ENCODE measurements at regions not wholly inside any gene's neighbourhood (a gene's known extent, or its start where the extent isn't known, plus 50 kb on each side); places are given as distances from the start of the nearest gene placed in this dataset.

DNA sequence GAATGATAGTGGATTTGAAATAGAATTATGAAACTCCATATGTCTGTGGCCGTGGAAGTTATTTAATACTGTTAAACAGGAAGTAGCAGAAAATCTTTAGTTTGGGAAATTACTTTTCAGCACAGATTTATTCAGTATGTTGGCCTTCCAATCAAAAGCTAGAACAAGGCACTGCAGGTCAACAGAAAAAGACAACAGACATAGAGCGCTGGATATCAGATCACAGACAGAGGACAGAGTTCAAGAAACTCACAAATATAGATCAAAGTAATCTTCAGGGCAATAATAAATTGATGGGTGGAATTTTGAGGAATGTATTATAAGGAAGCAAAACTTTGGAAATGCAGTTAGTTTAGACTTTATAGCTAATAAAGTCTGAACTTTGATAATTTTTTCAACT, 159.5 kb upstream of the TMCO5A start:
- no peak overlapping the region for H3K4me3 ChIP-seq (ENCODE audit: low read depth, poor library complexity, severe bottlenecking)
- WGBS, 2 donors: 68 to 74% methylated on average over 2 of the region's 2 CpGs
- DNase-seq (ENCODE audit: low spot score in 2 of 2): no peak
- TF ChIP-seq POLR2A (IDR thresholded peaks at IDR 0.05) (no peak), CTCF (IDR thresholded peaks at IDR 0.05) (no peak)
- intact Hi-C loops (cut with DNase I; ENCODE audit: low total_unique reads): no loop called here

DNA sequence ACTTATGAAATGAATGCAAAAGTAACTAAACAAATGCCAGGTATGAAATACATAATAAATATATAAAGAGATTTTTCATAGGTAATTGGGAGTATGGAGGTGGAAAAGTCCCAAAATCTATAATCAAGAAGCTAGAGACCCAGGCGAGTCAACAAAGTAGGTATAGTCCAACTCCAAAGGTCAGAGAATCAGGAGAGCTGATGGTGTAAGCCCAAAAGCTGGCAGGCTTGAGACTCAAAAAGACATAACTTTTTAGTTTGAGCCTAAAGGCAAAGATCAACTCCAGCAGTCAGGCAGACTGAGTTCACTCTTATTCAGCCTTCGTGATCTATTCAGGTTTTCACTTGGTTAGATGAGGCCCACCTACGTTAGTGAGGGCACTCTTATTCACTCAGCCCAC, 157.4 kb upstream of the TMCO5A start:
- no peak for TF ChIP-seq CTCF (IDR thresholded peaks at IDR 0.05)
- intact Hi-C loops (cut with DNase I; ENCODE audit: low total_unique reads): no loop called here
- 79 to 88% methylated on average over 3 of the region's 3 CpGs for WGBS, 2 donors
- no peak for DNase-seq (ENCODE audit: low spot score in 2 of 2)
- no peak overlapping the region for H3K4me3 ChIP-seq (ENCODE audit: low read depth, poor library complexity, severe bottlenecking)

DNA sequence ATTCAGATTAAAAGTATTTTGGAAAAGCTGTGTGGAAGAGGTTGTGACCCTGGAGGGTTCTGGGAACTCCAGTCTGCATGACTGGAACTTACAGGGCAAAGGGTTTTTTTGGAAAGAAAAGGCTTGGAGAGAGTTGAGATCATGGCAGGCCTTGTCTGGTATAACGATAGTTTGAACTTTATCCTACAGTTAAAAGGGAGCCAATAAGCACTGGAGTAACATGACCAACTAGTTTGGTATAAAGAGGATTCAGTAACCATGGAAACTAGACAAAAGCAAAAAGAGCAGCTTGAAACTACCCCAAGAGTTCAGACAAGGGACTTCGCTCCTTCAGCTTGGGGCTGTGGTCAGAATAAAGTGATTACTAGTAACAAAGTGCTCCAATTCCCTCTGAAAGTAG, 151.2 kb upstream of the TMCO5A start:
- no peak overlapping the region for H3K4me3 ChIP-seq (ENCODE audit: low read depth, poor library complexity, severe bottlenecking)
- WGBS, 2 donors: 69 to 73% methylated on average over 2 of the region's 2 CpGs
- DNase-seq (ENCODE audit: low spot score in 2 of 2): no peak
- intact Hi-C loops (cut with DNase I; ENCODE audit: low total_unique reads): no loop called here
- TF ChIP-seq POLR2A (IDR thresholded peaks at IDR 0.05) (no peak), CTCF (IDR thresholded peaks at IDR 0.05) (no peak)

DNA sequence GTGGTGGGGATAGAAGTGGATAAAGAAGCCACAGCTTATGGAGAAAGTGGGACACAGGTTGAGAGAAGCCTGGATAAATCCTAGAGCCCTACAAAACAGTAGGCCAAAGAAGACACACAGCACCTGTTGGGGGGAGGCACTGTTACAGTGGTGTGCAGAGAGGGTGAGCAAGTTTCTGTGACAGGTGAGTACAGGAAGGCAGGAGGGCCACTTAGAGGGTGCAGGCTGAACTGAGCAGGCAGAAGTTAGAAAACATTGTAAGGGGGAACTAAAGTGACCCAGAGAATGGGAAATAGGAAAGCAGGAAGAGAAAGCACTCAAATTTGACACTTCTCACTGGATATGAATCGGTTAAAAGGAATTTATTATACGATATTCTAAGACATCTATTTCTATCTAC, 146.1 kb upstream of the TMCO5A start:
- no peak for DNase-seq (ENCODE audit: low spot score in 2 of 2)
- H3K4me3 ChIP-seq (ENCODE audit: low read depth, poor library complexity, severe bottlenecking): no peak overlapping the region
- 72 to 76% methylated on average over 2 of the region's 2 CpGs for WGBS, 2 donors
- TF ChIP-seq CTCF (IDR thresholded peaks at IDR 0.05) (no peak), POLR2A (IDR thresholded peaks at IDR 0.05) (no peak)
- intact Hi-C loops (cut with DNase I; ENCODE audit: low total_unique reads): no loop called here

- 93 to 97% methylated on average over 7 of the region's 7 CpGs for WGBS, 2 donors
- intact Hi-C loops (cut with DNase I; ENCODE audit: low total_unique reads): no loop called here
- no peak for DNase-seq (ENCODE audit: low spot score in 2 of 2)
- TF ChIP-seq POLR2A (IDR thresholded peaks at IDR 0.05) (no peak), CTCF (IDR thresholded peaks at IDR 0.05) (no peak)
- no peak overlapping the region for H3K4me3 ChIP-seq (ENCODE audit: low read depth, poor library complexity, severe bottlenecking)
Observed at GRCh38 chr15:37788767-37789396, 145.6 kb upstream of the TMCO5A start.

- WGBS, 2 donors: 86% methylated on average over 5 of the region's 5 CpGs
- no peak overlapping the region for H3K4me3 ChIP-seq (ENCODE audit: low read depth, poor library complexity, severe bottlenecking)
- intact Hi-C loops (cut with DNase I; ENCODE audit: low total_unique reads): no loop called here
- TF ChIP-seq POLR2A (IDR thresholded peaks at IDR 0.05): no peak
- no peak for TF ChIP-seq CTCF (IDR thresholded peaks at IDR 0.05)
- no peak for DNase-seq (ENCODE audit: low spot score in 2 of 2)
Observed at GRCh38 chr15:37789397-37789786, 145.0 kb upstream of the TMCO5A start.

All from lower leg skin (tissue), 4 donors.